ENCODE measurements at regions not wholly inside any gene's neighbourhood (a gene's known extent, or its start where the extent isn't known, plus 50 kb on each side); places are given as distances from the start of the nearest gene placed in this dataset.
A peak's percentile ranks its signal among the peaks of the same experiment; 100 is the strongest.

GRCh38 chr13:72204291-72204690 is 337.3 kb upstream of the DACH1 start:
- TF ChIP-seq EZH2 (IDR thresholded peaks at IDR 0.05; ENCODE audit: low read length, missing control alignments): no peak
- TF ChIP-seq CTCF (conservative IDR thresholded peaks at IDR 0.05 in 1 of 2, IDR thresholded peaks at IDR 0.05 in 1 of 2; ENCODE audit: low read depth in 1 of 2, low read length in 2 of 2): no peak
- no peak overlapping the region for H3K4me3 ChIP-seq (replicated peaks in 1 of 4; ENCODE audit: control extremely low read depth in 1 of 4, insufficient read depth in 1 of 4, low read depth in 3 of 4, low read length in 4 of 4)
- no peak overlapping the region for H3K4me2 ChIP-seq (ENCODE audit: extremely low read depth, insufficient read depth, low read length)
- no peaks in the 10 kb centered on the region for H3K4me1 ChIP-seq (ENCODE audit: control insufficient read depth, extremely low read depth, insufficient read depth, low read length)
- H2AFZ ChIP-seq (ENCODE audit: low read length): no peak overlapping the region
- H3K27me3 ChIP-seq (ENCODE audit: control insufficient read depth, insufficient read depth, low read length): no peaks in the 10 kb centered on the region
- no peaks in the 10 kb centered on the region for H3K79me2 ChIP-seq (ENCODE audit: control insufficient read depth, insufficient read depth, low read length)
- no peak overlapping the region for H3K9ac ChIP-seq (ENCODE audit: insufficient read depth, low read length)
- no peaks in the 10 kb centered on the region for H4K20me1 ChIP-seq (ENCODE audit: control insufficient read depth, extremely low read depth, insufficient read depth, low read length)
- H3K36me3 ChIP-seq (ENCODE audit: control insufficient read depth, insufficient read depth, low read length): no peaks in the 10 kb centered on the region
- peak; percentile 70 to 80 for DNase-seq (ENCODE audit: low read depth in 2 of 2)
- H3K9me3 ChIP-seq (ENCODE audit: control insufficient read depth, insufficient read depth, low read depth, low read length): no peaks in the 10 kb centered on the region
- H3K27ac ChIP-seq (ENCODE audit: insufficient read depth, low read length): no peak overlapping the region

DNA sequence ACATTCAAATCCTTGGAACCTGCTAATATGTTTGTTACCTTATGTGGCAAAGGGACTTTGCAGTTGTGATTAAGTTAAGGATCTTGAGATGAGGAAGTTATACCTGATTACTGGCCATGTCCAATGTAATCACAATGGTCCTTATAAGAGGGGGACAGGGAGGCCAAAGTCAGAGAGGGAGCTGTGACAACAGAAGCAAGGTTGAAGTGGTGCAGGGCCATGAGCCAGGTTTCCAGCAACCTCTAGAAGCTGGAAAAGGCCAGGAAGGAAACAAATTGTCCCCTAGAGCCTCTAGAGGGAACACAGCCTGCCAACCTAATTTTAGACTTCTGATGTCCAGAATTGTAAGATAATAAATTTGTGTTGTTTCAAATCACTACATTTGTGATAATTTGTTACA is 334.7 kb upstream of the DACH1 start:
- no peak overlapping the region for H3K4me3 ChIP-seq (replicated peaks in 1 of 4; ENCODE audit: control extremely low read depth in 1 of 4, insufficient read depth in 1 of 4, low read depth in 3 of 4, low read length in 4 of 4)
- no peaks in the 10 kb centered on the region for H4K20me1 ChIP-seq (ENCODE audit: control insufficient read depth, extremely low read depth, insufficient read depth, low read length)
- no peaks in the 10 kb centered on the region for H3K36me3 ChIP-seq (ENCODE audit: control insufficient read depth, insufficient read depth, low read length)
- no peaks in the 10 kb centered on the region for H3K79me2 ChIP-seq (ENCODE audit: control insufficient read depth, insufficient read depth, low read length)
- H3K9me3 ChIP-seq (ENCODE audit: control insufficient read depth, insufficient read depth, low read depth, low read length): no peaks in the 10 kb centered on the region
- H3K27me3 ChIP-seq (ENCODE audit: control insufficient read depth, insufficient read depth, low read length): no peaks in the 10 kb centered on the region
- no peak overlapping the region for H3K27ac ChIP-seq (ENCODE audit: insufficient read depth, low read length)
- H3K9ac ChIP-seq (ENCODE audit: insufficient read depth, low read length): no peak overlapping the region
- H3K4me2 ChIP-seq (ENCODE audit: extremely low read depth, insufficient read depth, low read length): no peak overlapping the region
- no peak overlapping the region for H2AFZ ChIP-seq (ENCODE audit: low read length)
- no peak for DNase-seq (ENCODE audit: low read depth in 2 of 2)
- no peak for TF ChIP-seq CTCF (conservative IDR thresholded peaks at IDR 0.05 in 1 of 2, IDR thresholded peaks at IDR 0.05 in 1 of 2; ENCODE audit: low read depth in 1 of 2, low read length in 2 of 2)
- TF ChIP-seq EZH2 (IDR thresholded peaks at IDR 0.05; ENCODE audit: low read length, missing control alignments): no peak
- H3K4me1 ChIP-seq (ENCODE audit: control insufficient read depth, extremely low read depth, insufficient read depth, low read length): no peaks in the 10 kb centered on the region

GRCh38 chr13:72199640-72200039 is 332.6 kb upstream of the DACH1 start:
- Histone ChIP-seq H3K9ac (ENCODE audit: insufficient read depth, low read length) (no peak overlapping the region), H3K9me3 (ENCODE audit: control insufficient read depth, insufficient read depth, low read depth, low read length) (no peaks in the 10 kb centered on the region), H3K36me3 (ENCODE audit: control insufficient read depth, insufficient read depth, low read length) (no peaks in the 10 kb centered on the region), H3K4me2 (ENCODE audit: extremely low read depth, insufficient read depth, low read length) (no peak overlapping the region), H2AFZ (ENCODE audit: low read length) (no peak overlapping the region), H3K79me2 (ENCODE audit: control insufficient read depth, insufficient read depth, low read length) (no peaks in the 10 kb centered on the region), H4K20me1 (ENCODE audit: control insufficient read depth, extremely low read depth, insufficient read depth, low read length) (no peaks in the 10 kb centered on the region), H3K27me3 (ENCODE audit: control insufficient read depth, insufficient read depth, low read length) (no peaks in the 10 kb centered on the region), H3K4me1 (ENCODE audit: control insufficient read depth, extremely low read depth, insufficient read depth, low read length) (no peaks in the 10 kb centered on the region), H3K4me3 (replicated peaks in 1 of 4; ENCODE audit: control extremely low read depth in 1 of 4, insufficient read depth in 1 of 4, low read depth in 3 of 4, low read length in 4 of 4) (no peak overlapping the region), H3K27ac (ENCODE audit: insufficient read depth, low read length) (no peak overlapping the region)
- TF ChIP-seq CTCF (conservative IDR thresholded peaks at IDR 0.05 in 1 of 2, IDR thresholded peaks at IDR 0.05 in 1 of 2; ENCODE audit: low read depth in 1 of 2, low read length in 2 of 2): no peak
- no peak for TF ChIP-seq EZH2 (IDR thresholded peaks at IDR 0.05; ENCODE audit: low read length, missing control alignments)
- no peak for DNase-seq (ENCODE audit: low read depth in 2 of 2)

All from fibroblast of lung (primary cell).